WI38 (cell line): ENCODE measurements at regions not wholly inside any gene's neighbourhood (a gene's known extent, or its start where the extent isn't known, plus 50 kb on each side); places are given as distances from the start of the nearest gene placed in this dataset.

Experiments
- H3K4me3 ChIP-seq: 2 replicates; pipeline ENCODE4 v1.5.1; 2011; ENCODE audit warnings: low read depth, mild to moderate bottlenecking, control low read depth, low read length
- CTCF ChIP-seq: IDR thresholded peaks from 2 replicates; pipeline ENCODE4 v1.5.1; 2012; ENCODE audit warnings: low read depth, mild to moderate bottlenecking, control low read depth, low read length

DNA sequence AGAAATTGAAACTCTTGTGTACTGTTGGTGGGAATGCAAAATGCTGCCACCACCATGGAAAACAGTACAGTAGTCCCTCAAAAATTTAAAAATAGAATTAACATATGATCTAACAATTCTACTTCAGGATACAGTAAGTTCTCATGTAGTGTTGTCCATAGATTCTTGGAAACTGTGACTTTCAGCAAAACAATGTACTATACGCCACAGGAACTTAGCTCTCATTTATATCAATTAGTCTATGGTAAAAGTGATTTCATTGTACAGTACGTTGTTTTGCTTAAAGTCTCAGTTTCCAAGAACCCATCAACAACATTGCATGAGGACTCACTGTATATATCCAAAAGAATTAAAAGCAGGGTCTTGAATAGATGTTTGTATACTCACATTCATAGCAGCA lies 233.5 kb upstream of the GAS1 start:
- TF ChIP-seq CTCF, result no peak
- no peak overlapping the region for H3K4me3 ChIP-seq

DNA sequence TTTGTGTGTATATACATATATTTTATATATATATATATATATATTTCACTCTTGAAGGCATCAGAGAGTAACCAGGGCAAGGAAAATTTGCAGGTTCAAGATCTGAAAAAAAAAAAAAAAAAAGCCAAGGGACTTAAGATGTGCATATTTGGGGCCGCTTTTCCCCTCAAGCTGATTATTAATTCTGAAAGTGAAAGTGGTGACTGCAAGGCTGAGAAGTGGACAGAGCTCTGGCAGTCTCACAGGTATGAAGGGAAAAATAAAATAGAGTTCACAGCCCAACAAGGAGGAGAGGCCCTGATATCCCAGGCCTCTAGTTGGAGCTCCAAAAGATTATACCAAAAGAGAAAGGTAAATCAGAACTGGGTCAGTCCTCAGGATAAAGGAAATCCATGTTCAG lies 234.4 kb upstream of the GAS1 start:
- TF ChIP-seq CTCF, result no peak
- no peak overlapping the region for H3K4me3 ChIP-seq

DNA sequence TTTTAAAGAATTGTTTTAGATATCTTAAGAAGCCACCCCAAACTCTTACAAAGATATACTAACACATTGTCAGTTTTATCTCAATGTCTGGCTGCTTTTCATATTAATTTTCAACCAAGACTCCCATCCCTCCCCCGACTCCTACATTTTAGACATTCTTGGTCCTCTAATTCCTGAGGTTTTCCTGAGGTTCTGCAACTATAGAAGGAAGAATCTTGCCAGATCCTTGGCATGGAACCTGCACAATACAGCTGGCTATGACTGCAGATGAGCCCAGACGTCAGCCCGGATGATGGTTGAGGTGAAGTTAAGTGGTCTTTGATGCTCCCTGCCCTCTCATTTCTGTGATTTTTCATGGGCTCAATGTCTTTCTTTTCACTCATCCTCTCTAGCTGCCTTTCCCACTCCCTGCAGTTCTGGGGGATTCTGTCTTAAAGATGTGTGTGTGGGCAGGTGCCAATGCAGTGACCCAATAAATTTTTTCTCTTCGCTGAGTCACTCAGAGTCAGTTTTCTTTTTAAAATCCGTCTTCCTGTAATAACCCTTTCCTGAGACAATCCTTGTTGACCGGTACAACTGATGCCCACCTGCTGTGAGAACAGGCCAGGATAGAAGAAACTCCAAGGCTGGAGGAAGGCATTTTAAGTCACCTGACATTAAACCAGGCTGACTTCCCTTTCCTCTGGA lies 237.8 kb upstream of the GAS1 start:
- H3K4me3 ChIP-seq, result no peak overlapping the region
- no peak for TF ChIP-seq CTCF

DNA sequence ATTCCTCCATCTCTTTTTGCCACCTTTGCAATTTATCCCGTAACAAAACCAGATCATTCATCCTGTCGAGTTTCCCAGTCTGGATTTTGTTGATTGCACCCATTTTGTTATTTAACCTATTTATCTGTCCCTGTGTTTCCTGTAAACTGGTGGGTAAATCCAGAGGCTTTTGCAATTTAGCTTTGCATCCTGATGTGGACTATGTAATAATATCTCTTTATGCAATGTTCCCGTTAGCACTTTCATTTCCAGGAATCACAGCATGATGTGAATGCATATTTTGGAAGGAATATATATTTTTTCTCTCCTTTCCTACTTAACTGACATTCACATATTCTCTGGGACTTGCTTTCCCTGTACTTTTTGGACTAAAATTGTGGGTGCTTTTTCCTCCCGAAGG lies 240.3 kb upstream of the GAS1 start:
- no peak overlapping the region for H3K4me3 ChIP-seq
- no peak for TF ChIP-seq CTCF

DNA sequence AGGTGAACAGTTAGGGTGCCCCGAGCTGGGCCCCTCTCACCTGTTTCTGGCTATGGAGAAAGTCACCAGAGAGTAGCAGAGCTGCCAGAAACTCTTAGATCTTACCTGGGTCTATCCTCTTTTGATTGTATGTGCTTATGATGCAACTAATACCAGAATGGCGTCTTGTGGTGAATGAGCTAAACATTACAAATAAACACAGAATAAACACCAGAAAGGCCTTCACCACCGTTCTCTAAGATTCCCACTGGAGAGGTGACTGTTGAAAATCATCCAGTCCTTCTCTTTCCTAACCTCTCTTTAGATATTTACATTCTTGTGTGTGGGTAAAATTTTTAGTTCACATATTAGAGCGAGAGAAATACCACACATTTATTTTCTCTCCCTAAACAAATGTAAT lies 241.7 kb upstream of the GAS1 start:
- TF ChIP-seq CTCF, result no peak
- no peak overlapping the region for H3K4me3 ChIP-seq

GRCh38 chr9:87193151-87193550 lies 245.8 kb upstream of the GAS1 start:
- TF ChIP-seq CTCF, result no peak
- no peak overlapping the region for H3K4me3 ChIP-seq

DNA sequence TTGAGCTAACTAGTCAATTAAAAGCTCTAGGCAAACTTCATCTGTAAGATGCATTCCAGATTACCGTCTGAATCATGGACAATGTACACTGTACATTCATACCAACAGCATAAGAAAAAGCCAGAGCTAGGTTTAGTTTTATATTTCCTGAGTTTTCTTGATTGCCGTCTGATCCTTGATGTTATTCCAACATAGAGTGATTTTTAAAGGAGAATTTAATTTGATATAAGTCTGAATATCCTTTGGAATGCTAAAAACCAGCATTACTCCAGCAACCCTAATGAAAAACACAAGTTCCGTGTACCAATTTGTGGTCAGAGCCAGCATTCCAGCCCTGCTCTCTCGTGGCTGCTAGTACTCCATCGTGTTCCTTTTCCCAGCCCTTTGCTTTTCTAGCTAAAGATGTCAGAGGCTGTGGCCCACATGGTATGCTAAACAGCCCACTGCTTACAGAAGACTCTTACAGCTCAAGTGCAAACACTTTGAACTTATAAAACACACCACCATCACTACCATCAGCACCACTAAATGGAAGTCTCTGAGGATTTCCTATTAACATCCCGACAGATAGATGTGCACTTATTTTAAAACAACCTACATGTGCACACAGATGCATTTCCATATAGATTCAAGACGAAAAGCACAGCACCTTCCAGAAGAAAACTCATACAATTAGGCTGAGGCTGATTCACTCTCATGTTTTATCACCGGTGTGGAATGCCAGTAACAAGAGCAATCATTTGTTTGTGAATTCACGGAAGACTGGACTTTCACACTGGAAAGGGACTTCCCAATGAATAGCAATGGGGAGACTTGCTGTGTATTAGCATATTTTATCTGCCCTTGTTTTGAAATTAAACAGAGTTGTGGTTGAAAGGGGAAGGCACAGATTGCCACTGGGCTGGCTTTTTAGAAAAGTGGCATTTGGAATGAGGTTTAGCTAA lies 246.9 kb upstream of the GAS1 start:
- no peak overlapping the region for H3K4me3 ChIP-seq
- no peak for TF ChIP-seq CTCF
